Osteoblast (primary cell): ENCODE measurements at regions not wholly inside any gene's neighbourhood (a gene's known extent, or its start where the extent isn't known, plus 50 kb on each side); places are given as distances from the start of the nearest gene placed in this dataset.

Source experiments
- DNase-seq: peaks from one replicate; pipeline ENCODE4 v3.0.0; 2011; ENCODE audit warnings: low spot score, mixed read lengths; ENCODE audit not compliant: insufficient read length; ENCODE audit errors: missing footprints
- H2AFZ ChIP-seq: 2 replicates; pipeline ENCODE4 v1.6.0; 2011; ENCODE audit warnings: mild to moderate bottlenecking, low read length
- H3K27ac ChIP-seq: 2 replicates; pipeline ENCODE4 v1.5.1; 2011; ENCODE audit warnings: mild to moderate bottlenecking, low read depth, low read length, moderate library complexity
- H3K27me3 ChIP-seq: 2 replicates; pipeline ENCODE4 v1.6.0; 2012; ENCODE audit warnings: mild to moderate bottlenecking, control low read depth, inconsistent platforms, low read length, moderate library complexity; ENCODE audit not compliant: insufficient read depth
- H3K36me3 ChIP-seq: 2 replicates; pipeline ENCODE4 v1.5.1; 2011; ENCODE audit warnings: mild to moderate bottlenecking, low read length, control low read depth, moderate library complexity; ENCODE audit not compliant: insufficient read depth
- H3K4me1 ChIP-seq: 2 replicates; pipeline ENCODE4 v1.5.1; 2011; ENCODE audit warnings: mild to moderate bottlenecking, low read length, control low read depth, moderate library complexity; ENCODE audit not compliant: insufficient read depth
- H3K4me2 ChIP-seq: 2 replicates; pipeline ENCODE4 v1.6.0; 2011; ENCODE audit warnings: mild to moderate bottlenecking, low read length; ENCODE audit not compliant: insufficient read depth
- H3K4me3 ChIP-seq: fragments of 200-600 bp; sonication (generic); 3 replicates; pipeline ENCODE4 v1.5.1; 2012; ENCODE audit warnings: mild to moderate bottlenecking, low read length, inconsistent platforms; ENCODE audit not compliant: insufficient read depth
- H3K79me2 ChIP-seq: 2 replicates; pipeline ENCODE4 v1.6.0; 2012; ENCODE audit warnings: mild to moderate bottlenecking, low read length, control low read depth, inconsistent platforms; ENCODE audit not compliant: insufficient read depth
- H3K9me3 ChIP-seq: 2 replicates; pipeline ENCODE4 v1.5.1; 2011; ENCODE audit warnings: low read depth, low read length, control low read depth
- H4K20me1 ChIP-seq: 2 replicates; pipeline ENCODE4 v1.6.0; 2012; ENCODE audit warnings: mild to moderate bottlenecking, low read length, control low read depth; ENCODE audit not compliant: insufficient read depth
- CTCF ChIP-seq: IDR thresholded peaks from 2 replicates; pipeline ENCODE4 v1.5.1; 2011; ENCODE audit warnings: mild to moderate bottlenecking, low read depth, low read length, moderate library complexity; ENCODE audit errors: extremely low read depth

- no peaks in the 10 kb centered on the region for H4K20me1 ChIP-seq
- no peak overlapping the region for H2AFZ ChIP-seq
- no peak for DNase-seq
- no peaks in the 10 kb centered on the region for H3K4me1 ChIP-seq
- H3K27me3 ChIP-seq, result no peaks in the 10 kb centered on the region
- peaks cover 5% of the 10 kb centered on the region for H3K9me3 ChIP-seq
- no peak overlapping the region for H3K4me2 ChIP-seq
- no peaks in the 10 kb centered on the region for H3K36me3 ChIP-seq
- no peak overlapping the region for H3K4me3 ChIP-seq
- no peak overlapping the region for H3K27ac ChIP-seq
- H3K79me2 ChIP-seq, result no peaks in the 10 kb centered on the region
- TF ChIP-seq CTCF, result no peak
These were observed 284.6 kb upstream of the SEL1L start for GRCh38 chr14:81818271-81818670.

- no peak for TF ChIP-seq CTCF
- H3K27me3 ChIP-seq, result no peaks in the 10 kb centered on the region
- DNase-seq, result no peak
- peaks cover 2% of the 10 kb centered on the region for H3K9me3 ChIP-seq
- no peaks in the 10 kb centered on the region for H4K20me1 ChIP-seq
- H3K36me3 ChIP-seq, result no peaks in the 10 kb centered on the region
- no peak overlapping the region for H3K27ac ChIP-seq
- H3K4me3 ChIP-seq, result no peak overlapping the region
- H3K4me2 ChIP-seq, result no peak overlapping the region
- no peak overlapping the region for H2AFZ ChIP-seq
- H3K79me2 ChIP-seq, result no peaks in the 10 kb centered on the region
- no peaks in the 10 kb centered on the region for H3K4me1 ChIP-seq
These were observed 285.7 kb upstream of the SEL1L start for GRCh38 chr14:81819344-81819743.

GRCh38 chr14:81819910-81820309 lies 286.3 kb upstream of the SEL1L start:
- H2AFZ ChIP-seq, result no peak overlapping the region
- no peak for DNase-seq
- no peaks in the 10 kb centered on the region for H4K20me1 ChIP-seq
- peaks cover 2% of the 10 kb centered on the region for H3K9me3 ChIP-seq
- no peaks in the 10 kb centered on the region for H3K36me3 ChIP-seq
- no peak overlapping the region for H3K27ac ChIP-seq
- H3K79me2 ChIP-seq, result no peaks in the 10 kb centered on the region
- no peaks in the 10 kb centered on the region for H3K4me1 ChIP-seq
- no peak for TF ChIP-seq CTCF
- H3K27me3 ChIP-seq, result no peaks in the 10 kb centered on the region
- H3K4me2 ChIP-seq, result no peak overlapping the region
- no peak overlapping the region for H3K4me3 ChIP-seq

- TF ChIP-seq CTCF, result no peak
- Histone ChIP-seq H2AFZ (no peak overlapping the region), H3K27me3 (no peaks in the 10 kb centered on the region), H3K9me3 (no peaks in the 10 kb centered on the region), H3K4me3 (no peak overlapping the region), H3K27ac (no peak overlapping the region), H3K79me2 (no peaks in the 10 kb centered on the region), H3K4me1 (no peaks in the 10 kb centered on the region), H4K20me1 (no peaks in the 10 kb centered on the region), H3K4me2 (no peak overlapping the region), H3K36me3 (no peaks in the 10 kb centered on the region)
- no peak for DNase-seq
These were observed 292.4 kb upstream of the SEL1L start for GRCh38 chr14:81826081-81826480.
